GM19023 (cell line): ENCODE measurements at regions not wholly inside any gene's neighbourhood (a gene's known extent, or its start where the extent isn't known, plus 50 kb on each side); places are given as distances from the start of the nearest gene placed in this dataset.

Experiments
- ATAC-seq: cut with Tn5 transposase; IDR thresholded peaks from one replicate; pipeline ENCODE4 v1.9.1; 2021; ENCODE audit warnings: mild to moderate bottlenecking, moderate library complexity; ENCODE audit not compliant: unreplicated experiment

GRCh38 chr11:45523760-45524159 lies 141.7 kb downstream of the CHST1 start:
- ATAC-seq: no peak

DNA sequence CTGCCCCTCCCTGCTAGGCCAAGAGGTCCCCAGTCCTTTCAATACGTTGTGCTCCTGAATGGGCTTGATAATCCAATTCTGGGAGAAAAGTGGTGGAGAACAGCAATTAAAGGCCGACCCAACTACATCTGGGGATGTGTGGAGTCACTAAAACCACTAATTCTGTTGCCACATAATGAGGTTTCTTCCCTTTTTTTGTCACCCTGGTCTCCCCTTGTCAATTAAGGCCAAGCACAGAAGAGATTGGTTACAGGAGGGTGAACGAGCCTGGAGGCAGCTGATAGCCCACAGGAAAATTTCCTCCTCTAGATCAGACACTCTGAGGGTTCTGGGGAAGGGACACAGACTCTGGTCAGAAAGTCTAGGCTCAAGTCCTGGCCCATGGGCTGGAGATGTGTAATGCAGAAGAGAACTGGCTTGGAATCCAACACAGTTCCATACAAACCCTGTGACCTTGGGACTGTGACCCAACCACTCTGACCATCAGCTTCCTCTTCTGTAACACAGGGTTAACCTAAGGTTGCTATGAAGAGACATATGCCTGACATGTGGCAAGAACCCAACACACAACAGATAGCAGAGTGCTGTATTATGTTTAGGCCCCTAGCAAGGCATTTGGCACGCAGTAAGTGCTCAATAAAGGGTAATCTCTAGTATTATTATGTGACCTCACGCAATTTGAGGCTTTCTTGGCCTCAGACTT lies 146.4 kb downstream of the CHST1 start:
- ATAC-seq: no peak

- ATAC-seq: no peak
Observed at GRCh38 chr11:45518141-45518832, 147.1 kb downstream of the CHST1 start.

DNA sequence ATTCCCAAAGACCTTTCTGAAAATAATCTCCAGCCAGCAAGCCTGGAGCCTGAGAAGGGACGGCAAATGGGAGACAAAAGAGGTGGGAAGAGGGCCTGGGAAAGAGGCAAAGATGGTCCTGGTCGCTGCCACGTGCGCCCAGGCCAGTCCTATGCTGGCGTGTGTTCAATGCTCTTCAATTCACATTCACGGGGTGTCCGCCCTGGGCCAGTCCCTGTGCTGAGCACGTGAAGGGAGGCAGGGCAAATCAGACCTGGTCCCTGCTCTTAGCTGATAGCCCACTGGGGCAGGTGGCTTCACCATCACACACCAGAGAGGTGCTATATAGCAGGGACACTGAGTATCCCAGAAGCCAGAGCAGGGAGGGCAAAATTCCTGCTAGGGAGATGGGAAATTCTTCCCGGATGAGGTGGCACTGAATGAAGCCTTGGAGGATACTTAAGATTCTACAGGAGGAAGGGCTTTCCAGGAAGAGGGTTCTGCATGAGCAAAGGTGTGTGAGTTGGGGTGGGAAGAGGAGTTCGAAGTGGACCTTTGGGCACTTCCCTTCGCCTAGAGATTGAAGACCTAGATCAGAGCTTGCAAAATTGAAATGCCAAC lies 148.2 kb downstream of the CHST1 start:
- ATAC-seq: no peak

DNA sequence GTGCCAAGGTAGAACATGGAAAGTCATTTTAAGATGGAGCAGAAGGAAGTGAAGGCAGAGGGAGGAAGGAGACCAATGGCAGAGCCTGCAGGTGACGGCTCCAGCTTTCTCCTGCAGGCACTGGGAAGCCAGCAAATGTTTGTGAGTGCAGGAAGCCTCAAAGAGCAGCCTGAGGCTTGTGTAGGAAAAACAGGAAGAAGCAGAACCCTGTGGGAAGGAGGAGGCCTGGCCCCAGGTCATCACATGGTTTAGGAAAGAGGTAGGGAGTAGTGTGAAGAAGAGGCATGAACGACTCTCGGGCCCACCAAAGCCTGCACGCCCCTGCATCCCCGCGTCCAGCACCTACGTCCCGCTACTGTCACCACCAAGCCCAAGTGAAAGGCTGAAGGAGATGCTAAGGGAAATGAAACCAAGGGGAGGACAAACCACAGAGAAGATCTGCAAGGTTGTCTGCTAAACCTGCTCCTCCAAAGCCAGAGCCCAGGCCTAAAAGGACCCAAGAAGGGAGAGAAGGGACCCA lies 151.5 kb downstream of the CHST1 start:
- no peak for ATAC-seq

- no peak for ATAC-seq
Observed at GRCh38 chr11:45512471-45513148, 152.8 kb downstream of the CHST1 start.

- no peak for ATAC-seq
Observed at GRCh38 chr11:45511566-45511965, 153.9 kb downstream of the CHST1 start.

- no peak for ATAC-seq
Observed at GRCh38 chr11:45507916-45508315, 157.5 kb downstream of the CHST1 start.

DNA sequence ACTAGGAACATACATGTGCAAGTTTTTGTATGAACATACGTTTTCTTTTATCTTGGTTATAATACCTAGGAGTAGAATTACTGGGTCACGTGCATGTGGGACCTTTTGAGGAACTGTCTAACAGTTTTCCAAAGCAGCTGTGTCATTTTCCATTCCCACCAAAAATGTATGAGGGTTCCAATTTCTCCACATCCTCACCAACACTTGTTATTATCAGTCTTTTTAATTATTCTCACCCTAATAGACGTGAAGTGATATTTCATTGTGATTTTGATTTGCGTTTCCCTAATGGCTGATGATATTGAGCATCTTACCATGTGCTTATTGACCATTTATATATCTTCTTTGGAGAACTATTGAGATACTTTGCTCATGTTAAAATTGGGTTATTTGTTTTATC lies 162.1 kb downstream of the CHST1 start:
- no peak for ATAC-seq

DNA sequence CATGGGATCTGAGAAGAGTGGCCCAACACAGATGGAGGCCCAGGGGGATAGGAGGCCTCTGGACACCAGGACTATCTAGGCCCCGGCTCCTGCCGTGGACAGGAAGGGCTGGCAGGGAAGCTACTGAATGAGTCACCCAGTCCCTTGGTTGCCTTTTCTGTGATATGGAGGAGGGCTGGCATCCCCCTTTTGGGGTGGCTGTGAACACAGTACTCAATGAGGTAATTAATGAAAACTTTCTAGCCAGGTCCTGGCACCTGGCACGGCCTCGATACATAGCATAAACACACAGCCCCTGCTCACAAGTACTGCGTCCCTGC lies 163.2 kb downstream of the CHST1 start:
- no peak for ATAC-seq

DNA sequence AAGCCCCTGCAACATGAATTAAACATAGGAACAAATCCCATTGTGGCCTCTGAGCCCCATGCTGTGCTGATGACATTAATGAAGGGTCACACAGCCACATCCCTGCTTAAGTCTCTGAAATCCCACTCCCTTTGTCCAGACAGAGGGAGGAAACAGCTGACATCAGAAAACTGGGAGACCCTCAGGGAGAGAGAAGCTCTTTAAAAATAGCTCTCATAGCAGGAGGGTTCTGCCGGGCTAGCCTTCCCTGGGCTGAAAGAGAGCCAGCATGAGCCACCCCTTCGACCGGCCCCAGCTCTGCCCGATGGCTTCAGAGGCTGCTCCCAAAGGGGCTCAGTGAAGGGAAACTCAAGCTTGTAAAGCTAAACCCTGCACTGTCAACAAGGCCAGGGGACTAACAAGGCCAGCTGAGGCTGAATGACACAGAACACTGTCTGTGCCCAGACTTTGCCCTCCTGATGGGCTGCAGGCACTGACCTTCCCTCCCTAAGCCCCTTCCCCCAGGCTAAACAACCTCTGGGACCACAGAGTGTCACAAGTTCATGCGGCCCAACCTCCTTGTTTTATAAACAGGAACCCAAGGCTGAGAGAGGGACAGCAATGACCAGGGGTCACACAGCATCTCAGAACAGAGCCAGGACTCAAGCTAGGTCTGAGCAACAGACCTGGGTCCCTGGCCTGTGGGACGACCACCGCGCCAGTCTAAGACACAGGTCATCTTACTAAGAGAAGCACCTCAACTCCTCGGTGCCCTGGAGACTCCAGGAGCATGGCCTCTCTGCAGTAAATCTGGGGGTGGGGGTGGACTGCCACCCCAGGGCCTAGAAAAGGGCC lies 163.8 kb downstream of the CHST1 start:
- no peak for ATAC-seq

DNA sequence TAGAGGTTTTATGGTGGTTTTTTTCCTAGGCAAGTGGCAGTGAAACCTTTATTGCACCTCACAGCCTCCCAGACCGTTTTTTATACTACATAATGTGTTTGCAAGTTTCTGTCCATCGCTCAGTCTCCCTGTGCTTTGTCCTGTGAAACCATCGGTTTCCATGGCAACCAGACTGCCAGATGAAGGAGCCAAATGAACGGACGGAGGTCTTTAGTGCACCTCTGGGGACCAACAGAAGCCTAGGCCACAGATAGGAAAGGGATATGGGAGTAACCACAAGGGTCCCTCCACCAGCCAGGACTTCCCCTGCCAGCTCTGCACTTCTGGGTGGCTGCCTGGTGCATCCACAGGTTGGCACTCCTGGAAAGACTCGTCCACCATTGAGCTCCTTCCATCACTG lies 165.0 kb downstream of the CHST1 start:
- no peak for ATAC-seq

DNA sequence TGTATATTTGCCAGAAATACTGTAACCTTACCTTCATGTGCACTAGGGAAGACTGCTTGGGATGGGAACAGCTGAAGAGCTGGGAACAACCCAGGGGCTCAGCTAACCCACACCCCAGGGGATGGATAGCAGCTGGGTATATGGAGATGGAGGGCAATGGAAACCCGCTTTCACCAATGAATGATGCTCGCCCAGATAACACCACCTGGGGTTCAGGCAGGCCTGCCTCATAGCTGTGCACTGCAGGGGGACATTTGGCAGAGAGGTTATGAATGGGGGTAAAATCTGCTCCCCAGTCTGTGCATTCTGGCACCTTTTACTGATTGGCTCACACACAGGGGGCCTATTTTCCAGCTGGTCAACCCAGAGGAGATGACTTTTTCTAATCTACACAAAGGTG lies 170.7 kb downstream of the CHST1 start:
- ATAC-seq: no peak

- ATAC-seq: no peak
Observed at GRCh38 chr11:45489281-45489905, 176.0 kb downstream of the CHST1 start.

- no peak for ATAC-seq
Observed at GRCh38 chr11:45486461-45486860, 179.0 kb downstream of the CHST1 start.

GRCh38 chr11:45485070-45485707 lies 180.2 kb downstream of the CHST1 start:
- no peak for ATAC-seq

DNA sequence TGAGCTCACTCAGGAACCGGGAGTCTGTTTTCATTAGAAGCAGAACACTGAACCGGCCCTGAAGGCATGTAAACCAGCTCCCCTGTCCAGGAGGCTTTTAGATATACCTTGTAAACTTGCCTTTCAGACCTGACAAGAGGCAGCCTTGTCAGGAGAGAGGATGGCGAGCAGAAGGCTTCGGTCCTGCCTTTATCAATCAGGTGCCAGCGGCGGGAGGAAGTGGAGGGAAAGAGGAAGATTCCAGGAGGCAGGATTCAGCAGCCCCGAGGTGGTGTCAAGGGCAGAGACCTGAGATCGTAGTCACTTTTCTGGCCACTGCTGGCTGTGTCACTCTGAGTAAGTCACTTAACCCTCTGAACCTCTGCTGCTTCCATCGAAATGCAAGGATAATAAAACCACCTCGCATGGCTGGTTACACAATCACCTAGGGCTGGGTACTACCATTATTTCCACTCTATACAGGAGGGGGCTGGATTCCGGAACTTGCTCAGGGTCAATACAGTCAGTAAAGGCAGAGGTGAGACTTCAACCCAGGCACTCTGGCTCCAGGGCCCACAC lies 181.0 kb downstream of the CHST1 start:
- no peak for ATAC-seq

GRCh38 chr11:45483416-45483815 lies 182.0 kb downstream of the CHST1 start:
- no peak for ATAC-seq

DNA sequence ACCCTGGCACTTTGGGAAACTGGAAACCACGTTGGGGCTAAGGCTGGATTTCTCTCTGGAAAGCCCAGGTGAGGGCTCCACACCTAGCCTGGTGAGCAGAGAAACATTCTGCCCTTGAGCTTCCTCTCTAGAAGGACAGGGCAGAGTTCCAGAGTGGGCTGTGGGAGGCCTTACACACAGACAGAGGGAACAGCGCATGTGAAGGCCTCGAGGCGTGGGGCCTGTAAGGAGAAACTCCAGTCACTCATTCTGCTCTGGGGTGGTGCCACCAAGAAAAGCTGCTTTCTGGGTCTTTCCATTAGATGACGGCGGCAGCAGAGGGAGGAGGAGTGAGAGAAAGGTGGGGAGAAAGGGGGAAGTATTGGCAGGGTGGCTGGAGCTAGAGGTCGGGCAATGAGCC lies 183.1 kb downstream of the CHST1 start:
- ATAC-seq: no peak

GRCh38 chr11:45481026-45481425 lies 184.4 kb downstream of the CHST1 start:
- no peak for ATAC-seq
